ENCODE measurements at regions not wholly inside any gene's neighbourhood (a gene's known extent, or its start where the extent isn't known, plus 50 kb on each side); places are given as distances from the start of the nearest gene placed in this dataset.
"Not testable (repeated sequence)": the region's sequence is repeated elsewhere in the genome, so short reads cannot be mapped to it uniquely, and the experiment has no call there.

DNA sequence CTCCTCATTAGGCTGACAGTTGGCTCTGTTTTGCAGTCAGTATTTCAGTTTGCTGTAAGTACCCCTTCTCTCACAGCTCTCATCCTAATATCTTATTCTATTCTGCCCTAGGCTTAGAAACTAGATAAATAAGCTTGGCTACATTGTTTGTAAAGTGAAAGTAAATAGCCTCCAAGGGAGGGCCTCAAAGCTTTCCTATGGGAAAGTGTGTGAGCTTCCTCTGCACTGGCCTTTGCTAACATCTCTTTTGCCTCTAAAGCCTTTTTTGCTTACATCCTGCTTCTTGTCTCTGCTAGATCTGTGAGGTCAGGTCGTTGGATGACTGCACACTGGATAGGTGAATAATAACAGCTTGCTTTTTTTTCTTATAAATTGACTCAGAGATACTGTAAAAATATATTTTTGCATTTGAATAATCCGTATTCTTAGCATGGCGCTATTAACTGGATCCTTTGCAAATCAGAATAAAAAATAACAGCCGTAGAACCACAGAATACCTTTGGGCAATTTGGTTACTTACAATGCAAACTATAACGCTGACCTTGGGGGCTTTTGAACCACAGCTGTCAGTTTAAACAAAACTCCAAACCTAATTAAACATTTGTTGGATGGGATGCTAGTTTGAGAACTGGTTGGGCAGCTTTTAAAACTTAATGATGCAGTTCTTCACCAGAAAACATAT, 55.1 kb downstream of the TTC6 start:
- DNase-seq, result no peak

DNA sequence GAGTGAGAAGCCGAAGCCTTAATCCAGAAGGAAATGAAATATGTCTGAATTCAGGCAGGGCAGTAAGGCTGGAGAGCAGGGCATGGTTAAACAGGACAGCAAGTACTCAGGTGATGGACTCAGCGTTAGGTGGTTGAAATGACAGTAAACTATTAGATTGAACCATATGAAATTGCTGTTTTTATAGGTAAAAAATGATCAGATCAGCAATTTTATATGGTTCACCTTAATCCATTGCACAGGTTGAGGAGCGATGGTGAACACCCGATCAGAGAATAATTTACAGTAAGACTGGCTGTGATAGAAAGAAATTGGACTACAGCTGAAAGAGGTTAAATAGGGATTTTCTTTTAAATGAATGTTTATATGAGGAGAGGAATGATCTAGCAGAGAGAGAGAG, 56.6 kb downstream of the TTC6 start:
- no peak for DNase-seq

DNA sequence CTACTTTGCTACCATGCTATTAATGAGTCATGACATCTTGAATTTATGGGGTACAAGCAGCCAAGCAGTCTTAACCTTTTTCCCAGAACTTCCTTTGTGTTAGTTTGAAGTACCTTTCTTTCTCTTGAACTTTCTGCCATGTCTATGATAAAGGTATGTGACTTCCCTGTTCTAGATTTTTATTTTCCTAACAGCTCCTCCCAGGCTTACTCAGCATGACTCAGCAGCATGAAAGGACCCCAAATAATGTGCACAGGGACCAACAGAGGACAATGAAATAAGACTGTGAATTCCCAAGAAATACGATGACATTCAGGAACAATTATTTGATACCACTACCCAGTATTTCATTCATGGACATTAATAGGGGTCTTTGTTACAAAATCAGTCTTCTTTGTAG, 60.0 kb downstream of the TTC6 start:
- DNase-seq, result no peak

DNA sequence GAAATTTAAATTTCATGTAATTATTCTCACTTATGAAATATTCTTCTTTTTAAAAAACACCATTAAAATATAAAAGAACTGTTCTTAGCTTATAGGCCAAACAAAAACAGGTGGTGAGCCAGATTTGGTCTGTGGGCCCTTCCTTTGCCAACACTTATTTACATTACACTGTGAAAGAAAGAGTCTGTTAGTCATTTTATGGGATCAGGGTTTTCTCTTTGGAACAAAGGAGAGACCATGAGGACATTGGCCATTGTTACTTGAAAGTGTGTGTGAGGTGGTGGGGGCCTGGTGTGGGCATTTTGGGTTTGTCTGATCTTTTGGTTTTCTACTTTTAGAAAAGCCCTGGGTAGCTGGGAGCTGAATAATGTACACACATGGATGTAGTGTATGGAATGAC, 62.7 kb downstream of the TTC6 start:
- peak in 1 of 2 experiments; percentile 36 for DNase-seq

DNA sequence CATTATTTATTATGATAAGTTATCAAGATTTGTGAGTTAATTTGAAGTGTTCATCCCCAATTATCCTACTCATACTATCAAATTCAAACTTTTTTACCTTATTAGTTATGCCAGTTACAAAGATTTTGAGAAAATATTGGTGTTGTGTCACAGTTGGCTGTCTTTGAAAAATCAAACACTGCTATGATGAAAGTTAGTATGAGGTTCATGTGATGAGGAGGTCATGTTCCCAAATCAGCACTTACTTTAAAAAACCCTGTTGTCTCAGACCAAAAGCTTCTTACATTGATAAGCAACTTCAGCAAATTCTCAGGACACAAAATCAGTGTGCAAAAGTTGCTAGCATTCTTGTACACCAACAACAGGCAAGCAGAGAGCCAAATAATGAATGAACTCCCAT, 68.1 kb downstream of the TTC6 start:
- no peak for DNase-seq

DNA sequence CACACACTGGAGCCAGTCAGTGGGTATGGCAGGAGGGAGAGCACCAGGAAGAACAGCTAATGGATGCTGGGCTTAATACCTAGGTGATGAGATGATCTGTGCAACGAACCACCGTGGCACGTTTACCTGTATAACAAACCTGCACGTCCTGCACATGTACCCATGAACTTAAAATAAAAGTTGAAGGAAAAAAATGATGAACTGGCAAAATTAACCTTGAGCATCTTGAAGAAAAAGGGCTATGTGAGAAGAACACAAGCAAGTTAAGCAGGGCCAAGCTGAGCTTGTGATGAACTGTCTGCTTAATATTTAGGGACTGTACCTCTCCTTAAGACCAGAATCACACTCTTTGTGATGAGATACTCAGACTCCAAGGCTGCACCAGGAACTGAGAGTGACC, 70.0 kb downstream of the TTC6 start:
- DNase-seq, result no peak

DNA sequence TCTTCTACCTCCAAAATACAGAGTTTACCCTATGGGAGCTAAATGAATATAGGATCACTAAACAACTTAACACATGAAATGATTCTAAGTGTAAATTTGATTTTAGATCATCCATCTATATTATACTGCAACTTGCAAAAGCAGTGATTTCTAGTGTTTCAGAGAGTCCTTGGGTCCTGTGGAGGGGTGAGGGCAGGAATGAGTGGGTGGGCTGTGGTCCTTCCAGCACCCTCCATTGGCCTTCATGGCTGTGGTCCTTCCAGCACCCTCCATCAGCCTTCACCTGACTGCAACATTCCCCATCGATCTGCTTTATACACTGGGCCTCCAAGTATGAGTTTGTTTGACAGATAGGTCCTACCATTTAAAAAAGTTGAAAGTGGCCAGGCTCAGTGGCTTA, 70.5 kb downstream of the TTC6 start:
- no peak for DNase-seq

DNA sequence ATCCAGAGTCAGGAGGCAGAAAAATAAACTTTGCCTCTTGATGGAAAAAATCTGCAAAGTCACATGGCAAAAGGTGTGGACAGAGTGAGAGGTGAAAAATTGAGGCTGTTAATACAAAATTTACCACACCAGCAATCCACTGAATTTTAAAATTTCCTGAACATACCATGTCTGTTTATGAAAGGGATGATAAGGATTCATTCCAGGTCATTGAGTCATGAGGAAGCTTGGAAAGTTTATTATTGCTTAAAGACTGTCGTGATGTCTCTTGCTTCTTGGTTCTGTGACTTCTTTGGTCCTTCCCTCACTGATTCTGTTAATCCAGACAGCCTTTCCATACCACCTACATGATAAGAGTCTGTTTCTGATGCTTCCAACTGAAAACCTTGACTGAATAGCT, 73.2 kb downstream of the TTC6 start:
- no peak for DNase-seq

DNA sequence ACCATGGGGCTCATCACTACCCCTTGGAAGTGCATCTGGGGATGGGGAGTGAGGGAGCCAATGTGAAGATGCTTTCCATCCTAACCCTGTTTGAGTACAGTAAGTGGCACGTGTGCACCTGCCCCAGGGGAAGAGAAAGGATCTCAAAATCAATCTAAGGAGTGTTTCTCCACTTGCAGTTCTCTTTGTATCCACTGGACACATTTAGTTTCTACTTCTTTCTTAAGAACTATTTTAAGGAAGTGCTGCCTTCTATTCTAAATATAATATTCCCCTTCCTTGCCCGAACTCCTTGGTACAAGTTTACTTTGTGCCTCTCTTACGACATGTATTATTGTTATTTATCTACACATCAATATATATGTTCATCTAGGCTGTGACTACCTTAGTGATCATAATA, 73.8 kb downstream of the TTC6 start:
- DNase-seq, result no peak

DNA sequence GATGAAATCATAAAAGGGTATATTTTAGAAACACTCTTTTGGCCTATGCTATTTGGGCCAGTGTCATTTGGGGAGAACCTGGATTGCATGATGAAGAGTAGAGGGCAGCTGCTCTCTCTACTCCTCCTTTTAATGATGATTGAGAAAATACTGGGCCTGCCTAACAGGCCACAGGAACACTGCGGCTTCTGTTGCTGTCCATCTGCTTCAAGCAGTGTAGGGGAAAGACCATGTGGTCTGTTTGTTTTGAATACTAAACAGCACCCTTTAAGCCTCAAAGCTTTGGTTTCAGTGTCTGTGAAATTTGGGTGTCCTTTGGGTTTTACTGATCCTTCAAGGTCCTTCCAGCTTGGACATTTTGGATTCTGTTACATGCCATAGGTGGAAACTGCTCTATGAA, 78.0 kb downstream of the TTC6 start:
- DNase-seq, result no peak

DNA sequence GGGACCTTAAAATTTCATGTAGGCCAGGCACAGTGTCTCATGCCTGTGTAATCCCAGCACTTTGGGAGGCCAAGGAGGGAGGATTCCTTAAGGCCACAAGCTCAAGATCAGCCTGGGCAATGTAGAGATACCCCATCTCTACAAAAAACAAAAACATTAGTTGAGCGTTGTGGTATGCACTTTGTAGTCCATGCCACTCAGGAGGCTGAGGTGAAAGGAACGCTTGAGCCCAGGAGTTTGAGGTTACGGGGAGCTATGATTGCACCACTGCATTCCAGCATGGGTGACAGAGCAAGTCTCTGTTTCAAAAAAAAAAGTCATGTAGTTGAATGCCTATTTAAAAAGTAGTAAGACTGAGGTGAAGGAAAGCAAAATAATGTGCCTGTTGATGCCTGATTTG, 83.5 kb downstream of the TTC6 start:
- DNase-seq, result no peak

DNA sequence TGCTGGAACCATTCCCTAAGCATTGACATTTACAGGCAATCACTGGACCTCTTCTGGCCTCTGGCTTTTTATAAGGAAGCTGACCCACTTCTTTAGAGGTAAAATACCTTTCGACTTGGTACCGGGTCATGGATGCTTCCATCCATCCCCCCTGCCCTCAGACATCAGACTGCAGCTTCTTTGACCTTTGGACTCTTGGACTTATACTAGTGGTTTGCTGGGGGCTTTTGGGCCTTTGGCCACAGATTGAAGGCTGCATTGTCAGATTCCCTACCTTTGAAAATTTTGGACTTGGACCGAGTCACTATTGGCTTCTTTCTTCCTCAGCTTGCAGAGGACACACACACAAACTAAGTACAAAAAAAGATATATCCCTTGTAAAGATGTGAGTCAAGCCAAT, 86.1 kb downstream of the TTC6 start:
- no peak for DNase-seq

DNA sequence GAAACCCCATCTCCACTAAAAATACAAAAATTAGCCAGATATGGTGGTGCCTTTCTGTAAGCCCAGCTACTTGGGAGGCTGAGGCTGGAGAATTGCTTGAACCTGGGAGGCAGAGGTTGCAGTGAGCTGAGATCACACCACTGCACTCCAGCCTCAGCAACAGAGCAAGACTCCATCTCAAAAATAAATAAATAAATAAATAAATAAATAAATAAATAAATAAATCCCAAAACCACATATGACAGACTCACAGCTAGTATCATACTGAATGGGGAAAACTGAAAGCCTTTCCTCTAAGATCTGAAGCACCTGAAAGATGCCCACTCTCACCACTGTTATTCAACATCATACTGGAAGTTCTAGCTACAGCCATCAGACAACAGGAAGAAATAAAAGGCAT, 97.3 kb downstream of the TTC6 start:
- DNase-seq, result not testable (repeated sequence)

DNA sequence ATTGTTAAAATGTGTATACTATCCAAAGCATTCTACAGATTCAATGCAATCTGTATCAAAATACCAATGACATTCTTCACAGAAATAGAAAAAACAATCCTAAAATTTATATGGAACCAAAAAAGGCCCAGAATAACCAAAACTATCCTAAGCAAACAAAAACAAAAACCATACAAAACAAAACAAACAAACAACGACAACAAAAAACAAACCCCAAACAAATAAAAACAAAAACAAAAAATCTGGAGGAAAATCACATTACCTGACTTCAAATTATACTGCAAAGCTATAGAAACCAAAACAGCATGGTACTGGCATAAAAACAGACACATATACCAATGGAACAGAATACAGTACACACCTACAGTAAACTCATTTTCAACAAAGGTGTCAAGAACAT, 98.0 kb downstream of the TTC6 start:
- not testable (repeated sequence) for DNase-seq

DNA sequence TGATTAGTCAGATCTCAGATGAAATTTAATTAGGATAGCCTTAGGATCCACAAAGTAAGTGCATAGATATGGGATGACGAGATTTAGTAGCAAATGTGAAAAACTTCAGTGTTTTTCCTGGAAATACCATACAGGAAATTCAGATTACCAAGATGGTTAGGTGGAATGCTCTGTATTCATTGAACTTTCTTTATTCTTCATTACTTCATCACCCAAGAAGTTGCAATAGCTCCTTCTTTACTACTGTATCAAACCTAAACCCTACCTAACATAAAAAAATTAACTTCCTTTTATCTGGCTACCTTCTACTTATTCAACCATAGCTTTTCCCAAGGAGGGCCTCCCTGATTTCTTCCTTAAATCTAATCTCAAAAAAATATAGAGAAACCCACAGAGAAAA, 100.4 kb downstream of the TTC6 start:
- no peak for DNase-seq

DNA sequence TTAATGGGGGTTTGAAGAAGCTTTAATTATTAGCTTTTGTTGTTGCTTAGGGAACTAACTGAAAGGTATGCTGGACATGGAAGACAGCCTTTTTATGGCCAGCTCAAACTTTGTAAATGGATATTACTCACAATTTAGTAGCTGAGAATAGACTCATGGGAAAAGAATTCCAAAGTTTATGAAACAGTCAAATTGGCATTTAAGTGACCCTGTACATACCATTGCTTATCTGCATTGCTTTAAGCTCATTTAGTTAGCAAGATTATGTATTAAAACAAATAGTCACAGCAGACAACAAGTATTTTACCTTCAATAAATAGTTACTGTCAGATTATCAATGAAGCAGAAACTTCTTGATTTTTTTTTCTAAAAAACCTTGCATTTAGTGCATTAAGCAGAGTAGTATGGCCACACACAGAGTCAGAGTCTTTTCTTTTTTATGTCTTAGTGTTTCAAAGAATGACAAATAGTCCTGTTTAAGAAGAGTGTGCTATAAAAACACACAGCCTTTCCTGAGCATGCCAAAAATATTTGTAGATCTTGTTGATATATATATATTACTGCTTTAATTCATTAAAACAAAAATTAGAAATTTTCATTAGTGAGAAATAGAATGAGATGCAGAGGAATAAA, 102.2 kb downstream of the TTC6 start:
- no peak for DNase-seq

DNA sequence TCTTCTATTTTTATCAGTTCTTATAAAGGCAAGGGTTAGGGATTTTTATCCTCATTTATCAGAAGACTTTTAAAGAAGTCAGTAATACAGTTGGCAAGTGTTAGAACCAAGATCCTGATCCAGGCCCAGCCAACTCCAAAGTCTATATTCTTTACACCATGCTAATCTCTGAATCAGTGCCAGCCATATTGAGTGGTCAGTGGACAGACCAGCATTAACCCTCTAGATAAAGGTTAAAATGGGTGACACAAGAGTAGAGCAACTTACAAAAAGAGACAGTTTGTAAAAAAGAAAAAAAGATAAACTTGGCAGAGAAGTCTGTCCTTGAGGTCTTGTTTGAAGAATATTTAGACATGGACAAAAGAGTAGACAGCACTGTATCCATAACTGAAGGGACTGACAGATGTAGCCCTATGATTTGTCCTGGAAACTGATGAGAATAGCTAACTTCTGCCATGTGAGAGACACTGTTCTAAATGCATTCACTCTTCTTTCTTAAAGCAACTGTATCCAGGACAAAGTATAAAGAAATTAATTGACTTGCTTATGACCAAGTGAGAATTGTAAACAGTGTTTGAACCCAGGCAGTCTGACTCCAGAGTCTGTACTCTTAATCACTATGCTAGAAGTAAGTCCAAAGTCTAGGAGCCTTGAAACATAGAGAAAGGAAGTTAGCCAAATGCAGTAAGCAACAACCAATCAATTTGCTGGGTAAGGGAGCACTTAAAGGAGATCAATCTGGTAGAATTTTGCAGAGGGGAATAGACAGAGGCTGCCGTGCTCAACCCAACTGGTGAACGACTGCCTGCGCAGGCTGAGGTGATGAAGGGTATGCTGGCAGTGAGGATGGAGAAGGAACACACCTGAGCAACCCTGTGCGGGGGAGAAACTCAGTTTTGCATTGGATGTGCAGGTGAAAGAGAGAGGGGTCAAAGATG, 103.7 kb downstream of the TTC6 start:
- no peak for DNase-seq

DNA sequence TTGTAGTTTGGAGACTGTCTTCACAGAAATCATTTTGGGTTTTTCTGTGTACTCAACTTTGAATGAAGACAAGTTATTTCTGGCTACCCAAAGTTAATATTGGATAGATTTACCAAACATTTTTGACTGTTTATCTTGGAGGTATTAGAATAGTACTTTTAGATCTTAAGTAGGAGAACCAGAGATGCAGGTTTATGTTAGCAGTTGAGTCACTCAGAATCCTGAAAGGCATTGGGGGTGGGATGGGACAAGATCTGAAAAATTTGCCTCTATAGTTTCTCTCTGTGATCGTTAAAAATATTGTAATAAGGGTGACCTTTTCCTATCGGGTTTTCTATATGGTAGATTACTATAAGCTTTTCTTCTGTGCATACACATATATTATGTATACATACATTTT, 112.3 kb downstream of the TTC6 start:
- no peak for DNase-seq

DNA sequence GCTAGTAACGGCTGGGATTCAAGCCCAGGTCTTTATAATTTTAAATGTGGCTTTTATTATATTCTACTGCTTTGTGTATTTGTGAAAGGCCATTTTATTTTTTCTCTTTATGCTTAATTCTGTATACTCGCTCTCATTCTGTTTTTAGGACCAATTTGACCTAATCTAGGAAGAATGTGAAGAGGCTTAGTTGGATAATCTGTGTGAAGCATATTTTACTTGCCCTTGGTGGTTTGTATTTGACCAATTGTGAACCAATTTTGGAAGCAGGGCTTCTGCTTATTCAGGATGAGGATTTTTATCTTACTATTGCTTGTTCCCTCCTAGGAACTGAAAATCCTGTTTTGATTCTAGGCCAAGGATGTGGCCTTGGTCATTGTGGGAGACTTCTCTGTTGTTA, 113.1 kb downstream of the TTC6 start:
- no peak for DNase-seq

DNA sequence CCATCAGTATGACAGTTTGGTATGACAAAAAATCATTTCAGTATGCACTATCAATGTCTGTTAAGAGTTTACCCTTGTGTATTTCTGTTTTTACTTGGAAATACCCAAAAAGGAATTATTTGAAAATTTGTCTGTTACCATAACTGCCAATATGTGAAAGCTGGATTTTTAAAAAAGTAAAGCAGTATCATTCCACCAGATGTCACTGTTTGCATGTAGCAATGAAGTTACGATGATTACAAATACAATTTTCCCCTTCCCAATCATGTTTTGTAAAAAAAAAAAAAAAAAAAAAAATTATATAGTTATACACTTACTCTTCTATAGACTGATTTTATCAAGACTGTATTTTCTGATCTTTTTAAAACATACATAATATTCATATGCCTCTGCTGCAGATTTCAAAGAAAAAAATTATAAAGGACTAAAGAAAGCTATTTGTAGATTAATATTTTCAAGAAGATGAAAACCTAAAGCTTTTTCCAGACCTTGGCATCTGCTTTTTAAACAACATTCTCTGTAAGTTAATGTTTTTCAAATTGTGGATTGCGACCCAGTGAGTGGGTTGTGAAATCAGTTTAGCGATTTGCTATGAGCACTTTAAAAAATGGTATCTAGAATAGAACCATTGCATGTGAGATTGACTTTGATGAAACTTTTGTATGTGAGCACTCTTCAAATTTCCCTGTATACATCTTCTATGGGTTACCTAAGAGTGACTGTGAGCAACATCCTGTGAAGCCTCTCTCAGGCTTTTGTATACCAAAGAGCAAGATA, 114.2 kb downstream of the TTC6 start:
- DNase-seq, result peak in 1 of 2 experiments; percentile 2

DNA sequence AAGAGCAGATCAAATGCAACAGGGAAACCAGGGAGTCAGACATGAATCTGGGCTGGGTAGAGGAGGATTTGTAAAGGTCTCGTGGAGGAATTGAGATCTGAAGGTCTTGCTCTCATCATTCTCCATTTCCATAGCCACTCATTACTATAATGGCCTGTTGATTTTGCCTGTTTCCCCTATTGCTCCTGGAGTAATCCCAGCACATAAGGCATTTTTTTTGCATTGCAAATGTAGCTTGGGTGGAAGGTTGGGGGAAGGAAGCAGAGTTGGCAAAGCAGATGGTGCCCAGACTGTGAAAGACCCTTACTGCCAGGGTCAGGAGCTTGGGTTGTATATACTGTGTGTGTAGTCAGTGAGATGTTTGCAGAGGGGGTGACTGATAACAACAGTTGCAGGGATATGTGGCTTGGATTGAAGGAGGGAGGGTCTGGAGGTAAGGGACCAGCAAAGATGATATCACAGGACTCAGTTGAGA, 116.0 kb downstream of the TTC6 start:
- no peak for DNase-seq

DNA sequence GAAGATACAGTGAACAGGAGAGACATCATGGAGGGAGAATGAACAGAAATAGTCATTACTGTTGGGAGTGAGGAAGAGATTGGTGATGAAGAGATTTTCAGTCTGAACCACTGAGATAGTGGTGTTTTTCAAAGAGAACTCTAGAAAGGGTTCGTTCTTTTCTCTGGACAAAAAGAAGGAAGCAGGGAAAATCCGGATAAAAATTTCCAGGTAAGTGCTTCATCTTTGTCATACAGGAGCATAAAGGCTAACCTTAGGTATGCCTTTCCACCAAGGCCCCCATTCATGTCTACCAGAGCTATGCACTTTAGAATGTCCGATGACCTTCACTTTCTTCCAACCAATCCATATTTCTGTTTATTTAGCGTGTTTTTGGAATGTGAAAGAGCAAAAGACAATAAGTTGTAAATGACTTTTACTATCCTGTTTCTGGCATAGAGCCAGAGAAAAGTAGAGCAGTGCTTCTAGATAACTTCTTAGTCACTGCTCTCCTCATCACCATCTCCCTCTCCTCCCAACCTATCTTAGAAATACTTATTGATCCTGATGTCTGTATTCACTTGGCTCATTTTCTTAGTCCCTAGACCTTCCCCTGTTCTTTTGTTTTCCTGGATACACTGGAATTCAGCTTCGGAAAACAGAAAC, 116.5 kb downstream of the TTC6 start:
- DNase-seq, result no peak

DNA sequence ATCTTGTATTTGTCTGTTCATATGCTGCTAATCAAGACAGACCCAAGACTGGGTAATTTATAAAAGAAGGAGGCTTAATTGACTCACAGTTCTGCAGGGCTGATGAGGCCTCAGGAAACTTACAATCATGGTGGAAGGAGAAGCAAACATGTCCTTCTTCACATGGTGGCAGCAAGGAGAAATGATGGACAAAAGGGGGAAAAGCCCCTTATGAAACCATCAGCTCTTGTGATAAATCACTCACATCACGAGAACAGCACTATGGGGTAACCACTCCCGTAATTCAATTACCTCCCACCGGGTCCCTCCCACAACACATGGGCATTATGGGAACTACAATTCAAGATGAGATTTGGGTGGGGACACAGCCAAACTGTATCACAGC, 117.0 kb downstream of the TTC6 start:
- DNase-seq, result not testable (repeated sequence)
